Stimulated activated CD8-positive, alpha-beta memory T cell treated with anti-CD3 and anti-CD28 coated beads, Interleukin-7, amount 100 ng/mL, for 48 hours (primary cell): ENCODE measurements at regions not wholly inside any gene's neighbourhood (a gene's known extent, or its start where the extent isn't known, plus 50 kb on each side); places are given as distances from the start of the nearest gene placed in this dataset.
"Not testable (repeated sequence)": the region's sequence is repeated elsewhere in the genome, so short reads cannot be mapped to it uniquely, and the experiment has no call there.

Source experiments
- DNase-seq, 2 donors: peaks; one replicate each; pipeline ENCODE4 v3.0.0-alpha.2; 2020; ENCODE audit warnings: low read depth in 1 of 2; ENCODE audit errors: extremely low read depth in 1 of 2

GRCh38 chr6:169974663-169975062 is 223.2 kb downstream of the ERMARD start:
- DNase-seq: no peak

GRCh38 chr6:169973588-169974467 is 222.4 kb downstream of the ERMARD start:
- DNase-seq: not testable (repeated sequence)

GRCh38 chr6:169972736-169973135 is 221.3 kb downstream of the ERMARD start:
- DNase-seq: no peak

- DNase-seq: no peak
Measured at GRCh38 chr6:169972101-169972651, 220.8 kb downstream of the ERMARD start.

GRCh38 chr6:169971081-169971861 is 219.8 kb downstream of the ERMARD start:
- no peak for DNase-seq

GRCh38 chr6:169970306-169970988 is 219.0 kb downstream of the ERMARD start:
- DNase-seq: no peak

GRCh38 chr6:169969372-169970099 is 218.1 kb downstream of the ERMARD start:
- DNase-seq: no peak

GRCh38 chr6:169968541-169969270 is 217.3 kb downstream of the ERMARD start:
- no peak for DNase-seq

- DNase-seq: peak in 1 of 2 donors; percentile 27
Measured at GRCh38 chr6:169967687-169968086, 216.3 kb downstream of the ERMARD start.

- no peak for DNase-seq
Measured at GRCh38 chr6:169966312-169967181, 215.1 kb downstream of the ERMARD start.

GRCh38 chr6:169965657-169966311 is 214.4 kb downstream of the ERMARD start:
- DNase-seq: no peak

- no peak for DNase-seq
Measured at GRCh38 chr6:169965239-169965638, 213.8 kb downstream of the ERMARD start.

GRCh38 chr6:169964486-169965180 is 213.2 kb downstream of the ERMARD start:
- DNase-seq: no peak

GRCh38 chr6:169963581-169964297 is 212.3 kb downstream of the ERMARD start:
- no peak for DNase-seq

GRCh38 chr6:169962604-169963469 is 211.4 kb downstream of the ERMARD start:
- DNase-seq: no peak
